ENCODE measurements at regions not wholly inside any gene's neighbourhood (a gene's known extent, or its start where the extent isn't known, plus 50 kb on each side); places are given as distances from the start of the nearest gene placed in this dataset.

DNA sequence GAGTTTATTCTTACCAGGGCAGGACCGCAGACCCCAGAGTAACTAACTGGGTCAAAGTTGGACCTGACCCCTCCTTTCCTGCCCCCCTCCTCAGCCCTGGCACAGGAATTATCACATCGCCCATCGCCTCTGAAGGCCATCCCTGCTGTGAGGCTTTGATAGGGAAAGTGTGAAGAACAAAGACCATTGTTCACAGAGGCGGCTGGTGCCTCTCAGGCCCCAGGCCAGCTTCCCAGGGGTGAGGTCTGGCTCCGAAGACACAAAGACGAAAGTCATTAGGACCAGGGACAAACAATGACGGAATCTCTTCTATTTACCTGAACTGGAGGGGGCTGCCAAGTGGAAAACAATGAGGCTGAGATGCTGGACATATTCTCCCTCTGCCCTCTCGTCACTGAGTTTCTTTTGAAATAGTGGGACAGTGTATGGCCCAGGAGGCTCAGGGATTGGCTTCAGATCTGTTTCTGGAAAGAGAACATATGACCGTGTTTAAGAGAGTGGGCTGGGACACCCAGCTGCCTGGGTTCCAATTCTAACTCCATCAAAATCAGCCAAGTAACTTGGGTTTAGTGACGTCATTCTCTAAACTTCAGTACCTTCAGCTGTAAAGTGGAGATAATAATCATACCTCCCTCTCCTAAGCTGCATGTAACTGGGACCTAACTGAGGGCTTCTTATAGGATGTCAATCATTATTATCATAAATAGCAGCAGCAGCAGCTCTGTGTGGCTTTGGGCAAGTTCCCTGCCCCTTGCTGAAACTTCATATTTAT, 769.4 kb downstream of the MED13L start:
- TF ChIP-seq, protein P1, sequence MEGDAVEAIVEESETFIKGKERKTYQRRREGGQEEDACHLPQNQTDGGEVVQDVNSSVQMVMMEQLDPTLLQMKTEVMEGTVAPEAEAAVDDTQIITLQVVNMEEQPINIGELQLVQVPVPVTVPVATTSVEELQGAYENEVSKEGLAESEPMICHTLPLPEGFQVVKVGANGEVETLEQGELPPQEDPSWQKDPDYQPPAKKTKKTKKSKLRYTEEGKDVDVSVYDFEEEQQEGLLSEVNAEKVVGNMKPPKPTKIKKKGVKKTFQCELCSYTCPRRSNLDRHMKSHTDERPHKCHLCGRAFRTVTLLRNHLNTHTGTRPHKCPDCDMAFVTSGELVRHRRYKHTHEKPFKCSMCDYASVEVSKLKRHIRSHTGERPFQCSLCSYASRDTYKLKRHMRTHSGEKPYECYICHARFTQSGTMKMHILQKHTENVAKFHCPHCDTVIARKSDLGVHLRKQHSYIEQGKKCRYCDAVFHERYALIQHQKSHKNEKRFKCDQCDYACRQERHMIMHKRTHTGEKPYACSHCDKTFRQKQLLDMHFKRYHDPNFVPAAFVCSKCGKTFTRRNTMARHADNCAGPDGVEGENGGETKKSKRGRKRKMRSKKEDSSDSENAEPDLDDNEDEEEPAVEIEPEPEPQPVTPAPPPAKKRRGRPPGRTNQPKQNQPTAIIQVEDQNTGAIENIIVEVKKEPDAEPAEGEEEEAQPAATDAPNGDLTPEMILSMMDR (IDR thresholded peaks at IDR 0.05) = no peak
- DNase-seq (ENCODE audit: low spot score) (no peak), ATAC-seq (ENCODE audit: low FRiP score) (no peak)

DNA sequence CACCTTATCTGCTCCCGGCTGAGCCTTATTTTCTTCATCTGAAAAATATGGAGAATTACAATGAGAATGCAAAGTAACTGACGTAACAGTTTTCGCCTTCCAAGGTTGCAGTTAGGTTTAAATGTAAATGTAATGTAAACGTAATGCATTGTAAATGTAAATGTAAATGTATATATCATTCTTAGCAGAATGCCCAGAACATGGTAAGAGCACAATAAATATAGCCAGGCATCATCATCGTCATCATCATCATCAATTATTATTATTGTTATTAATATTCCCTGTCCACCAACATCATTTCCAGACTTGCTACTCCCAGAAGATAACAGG, 770.0 kb downstream of the MED13L start:
- ATAC-seq (ENCODE audit: low FRiP score) (no peak), DNase-seq (ENCODE audit: low spot score) (no peak)
- TF ChIP-seq, protein P1 (IDR thresholded peaks at IDR 0.05) = no peak

DNA sequence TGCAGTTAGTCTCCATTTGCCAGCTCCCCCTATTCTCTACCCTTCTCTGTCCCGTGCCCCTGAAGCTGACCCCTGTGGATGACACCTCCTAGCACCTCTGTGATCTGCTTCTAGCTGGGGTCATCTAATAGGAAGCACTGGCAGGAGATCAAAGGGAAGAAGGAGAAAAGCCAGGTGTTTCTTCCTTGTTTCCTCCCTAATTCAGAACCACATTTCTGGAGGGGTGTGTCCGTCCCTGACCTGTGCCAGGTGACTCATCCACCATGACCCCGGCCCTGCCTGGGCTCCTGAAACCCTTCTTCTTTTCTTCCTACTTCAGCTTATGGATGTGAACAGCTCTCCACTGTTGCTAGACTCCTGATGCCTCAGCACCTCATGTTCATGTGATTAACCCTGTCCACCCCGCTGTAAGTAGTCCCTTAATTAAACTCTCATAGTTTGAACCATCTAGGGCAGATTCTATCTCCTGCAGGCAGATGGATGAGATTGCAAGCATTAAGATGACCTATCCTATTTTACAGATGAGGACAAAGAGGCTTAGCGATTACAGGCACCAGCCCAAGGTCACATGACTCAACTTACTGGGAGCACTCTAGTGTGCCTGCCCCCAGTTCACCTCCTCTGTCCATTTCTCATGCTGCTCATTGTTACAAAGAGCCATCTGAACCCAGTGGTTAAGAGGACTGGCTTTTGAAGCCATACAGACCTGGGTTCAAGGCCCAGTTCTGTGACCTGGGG, 770.5 kb downstream of the MED13L start:
- no peak for ATAC-seq (ENCODE audit: low FRiP score)
- DNase-seq (ENCODE audit: low spot score) = no peak
- TF ChIP-seq, protein P1 (IDR thresholded peaks at IDR 0.05) = no peak

DNA sequence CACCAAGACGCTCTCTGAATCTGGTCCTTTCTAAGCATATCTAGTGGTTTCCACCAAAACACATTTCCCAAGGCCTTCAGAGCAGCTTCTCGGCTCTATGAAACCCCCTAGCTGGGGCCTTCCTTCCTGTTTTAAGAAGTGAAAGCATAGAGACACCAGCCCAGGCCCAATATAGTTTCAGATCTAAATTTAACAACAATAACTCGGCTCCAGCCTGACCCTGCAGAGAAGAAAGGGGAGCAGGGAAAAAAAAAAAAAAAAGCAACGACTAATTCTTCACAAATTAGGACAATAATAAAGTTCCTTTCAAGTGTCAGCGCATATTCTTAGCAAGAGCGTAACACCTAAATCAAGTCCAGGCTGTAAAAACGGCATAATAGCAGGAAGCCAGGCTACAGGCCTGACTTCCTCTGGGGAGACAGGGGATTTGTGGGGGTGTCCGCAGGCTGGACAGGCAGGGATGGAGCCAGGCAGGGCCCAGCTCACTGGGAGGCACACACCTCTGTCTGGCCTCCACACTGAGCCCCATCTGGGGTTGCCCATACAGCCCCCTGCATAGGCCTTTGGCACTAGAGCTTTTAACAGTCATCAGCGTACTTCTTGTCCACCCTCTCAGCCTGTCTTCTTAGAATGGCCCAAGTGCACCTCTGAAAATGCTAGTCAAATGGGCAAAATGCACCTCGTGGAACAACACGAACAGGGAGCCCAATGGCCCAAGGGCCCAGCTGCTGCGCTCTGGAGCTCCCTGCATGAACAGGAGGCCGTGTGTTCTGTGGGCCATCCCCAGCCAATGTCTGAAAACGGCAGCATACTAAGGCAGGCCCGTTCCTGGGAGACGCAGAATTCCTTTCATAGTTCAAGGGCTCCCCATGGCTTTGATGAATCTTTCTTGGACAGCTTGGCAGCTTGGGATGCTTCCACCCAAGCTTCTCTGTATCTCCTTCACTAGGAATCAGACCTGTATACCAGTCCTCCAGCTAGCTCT, 772.9 kb downstream of the MED13L start:
- ATAC-seq (ENCODE audit: low FRiP score) (no peak), DNase-seq (ENCODE audit: low spot score) (no peak)
- TF ChIP-seq, protein P1 (IDR thresholded peaks at IDR 0.05) = no peak

DNA sequence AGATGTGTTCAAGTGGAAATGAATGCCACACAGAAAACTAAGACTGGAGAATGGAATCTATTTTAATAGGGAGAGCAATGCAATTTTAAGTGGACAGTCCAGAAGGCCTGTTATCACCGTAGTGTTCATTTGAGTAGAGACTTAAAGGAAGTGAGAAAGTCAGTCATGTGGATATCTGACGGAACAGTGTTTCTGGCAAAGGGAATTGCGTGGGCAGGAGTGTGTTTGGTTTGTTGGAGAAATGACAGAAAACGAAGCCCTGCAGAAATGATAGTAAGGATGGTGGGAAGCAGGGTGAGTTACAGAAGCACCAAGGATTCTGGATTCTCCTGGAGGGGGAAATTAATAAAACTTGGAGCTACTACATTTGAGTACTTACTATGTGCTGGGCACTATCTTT, 776.6 kb downstream of the MED13L start:
- DNase-seq (ENCODE audit: low spot score) (no peak), ATAC-seq (ENCODE audit: low FRiP score) (no peak)
- TF ChIP-seq, protein P1 (IDR thresholded peaks at IDR 0.05) = no peak

DNA sequence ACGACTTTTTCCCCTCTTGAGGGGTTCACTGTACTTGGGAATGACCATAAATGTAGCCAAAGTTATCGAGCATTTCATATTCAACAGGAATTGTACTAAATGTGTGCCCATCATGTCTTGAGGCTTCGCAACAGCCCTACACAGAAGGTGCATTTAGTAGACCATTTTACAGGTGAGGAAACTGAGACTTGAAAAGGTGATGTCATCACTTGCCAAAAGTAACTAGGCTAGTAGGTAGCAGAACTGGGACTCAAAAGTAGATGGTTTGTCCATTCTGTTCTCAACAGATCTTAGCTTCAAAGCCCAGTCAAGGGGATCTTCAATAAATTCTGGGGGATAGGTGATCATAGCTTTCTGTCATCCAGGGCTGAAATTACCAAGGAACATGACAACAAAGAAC, 782.2 kb downstream of the MED13L start:
- no peak for ATAC-seq (ENCODE audit: low FRiP score)
- DNase-seq (ENCODE audit: low spot score) = no peak
- TF ChIP-seq, protein P1 (IDR thresholded peaks at IDR 0.05) = no peak

Measured in omental fat pad (tissue), 3 donors.